ENCODE measurements at regions not wholly inside any gene's neighbourhood (a gene's known extent, or its start where the extent isn't known, plus 50 kb on each side); places are given as distances from the start of the nearest gene placed in this dataset.
"Not testable (repeated sequence)": the region's sequence is repeated elsewhere in the genome, so short reads cannot be mapped to it uniquely, and the experiment has no call there.

GRCh38 chr3:75312469-75312868 lies 351.7 kb upstream of the FRG2C start:
- DNase-seq: not testable (repeated sequence)

- DNase-seq: not testable (repeated sequence)
These were observed 344.4 kb upstream of the FRG2C start for GRCh38 chr3:75319776-75320175.

GRCh38 chr3:75320369-75320768 lies 343.8 kb upstream of the FRG2C start:
- DNase-seq: no peak

GRCh38 chr3:75321060-75321459 lies 343.1 kb upstream of the FRG2C start:
- DNase-seq: no peak

GRCh38 chr3:75323936-75324335 lies 340.2 kb upstream of the FRG2C start:
- DNase-seq: not testable (repeated sequence)

GRCh38 chr3:75325716-75326115 lies 338.4 kb upstream of the FRG2C start:
- DNase-seq: no peak

- no peak for DNase-seq
These were observed 336.7 kb upstream of the FRG2C start for GRCh38 chr3:75327453-75327852.

GRCh38 chr3:75329476-75330097 lies 334.5 kb upstream of the FRG2C start:
- DNase-seq: peak in 1 of 51 donors; percentile 14

- DNase-seq: not testable (repeated sequence)
These were observed 333.7 kb upstream of the FRG2C start for GRCh38 chr3:75330446-75330845.

- not testable (repeated sequence) for DNase-seq
These were observed 332.0 kb upstream of the FRG2C start for GRCh38 chr3:75332090-75332489.

GRCh38 chr3:75332794-75333193 lies 331.3 kb upstream of the FRG2C start:
- DNase-seq: no peak

- no peak for DNase-seq
These were observed 329.8 kb upstream of the FRG2C start for GRCh38 chr3:75334299-75334698.

- no peak for DNase-seq
These were observed 326.8 kb upstream of the FRG2C start for GRCh38 chr3:75337226-75337900.

GRCh38 chr3:75338342-75338741 lies 325.8 kb upstream of the FRG2C start:
- no peak for DNase-seq

- DNase-seq: no peak
These were observed 322.6 kb upstream of the FRG2C start for GRCh38 chr3:75341324-75342067.

GRCh38 chr3:75342425-75342824 lies 321.7 kb upstream of the FRG2C start:
- no peak for DNase-seq

- not testable (repeated sequence) for DNase-seq
These were observed 313.6 kb upstream of the FRG2C start for GRCh38 chr3:75350536-75350935.

GRCh38 chr3:75362086-75362784 lies 301.9 kb upstream of the FRG2C start:
- DNase-seq: not testable (repeated sequence)

GRCh38 chr3:75372964-75373363 lies 291.2 kb upstream of the FRG2C start:
- not testable (repeated sequence) for DNase-seq

- DNase-seq: not testable (repeated sequence)
These were observed 284.3 kb upstream of the FRG2C start for GRCh38 chr3:75379840-75380239.

GRCh38 chr3:75380276-75380771 lies 283.8 kb upstream of the FRG2C start:
- DNase-seq: no peak

GRCh38 chr3:75384016-75384415 lies 280.1 kb upstream of the FRG2C start:
- DNase-seq: not testable (repeated sequence)

All from hypothalamus (tissue), 51 donors.